ENCODE measurements at regions not wholly inside any gene's neighbourhood (a gene's known extent, or its start where the extent isn't known, plus 50 kb on each side); places are given as distances from the start of the nearest gene placed in this dataset.
A peak's percentile ranks its signal among the peaks of the same experiment; 100 is the strongest.

- no peaks in the 10 kb centered on the region for H3K79me2 ChIP-seq (ENCODE audit: control insufficient read depth, insufficient read depth, low read length)
- H3K4me1 ChIP-seq (ENCODE audit: control insufficient read depth, low read depth, low read length), result no peaks in the 10 kb centered on the region
- no peak for DNase-seq
- no peak overlapping the region for H3K23ac ChIP-seq (ENCODE audit: low read length)
- H3K27me3 ChIP-seq (ENCODE audit: insufficient read depth, low read length, poor library complexity), result no peaks in the 10 kb centered on the region
- H4K5ac ChIP-seq (ENCODE audit: low read length), result no peak overlapping the region
- H2AK5ac ChIP-seq (ENCODE audit: low read length), result no peak overlapping the region
- no peak overlapping the region for H3K4me3 ChIP-seq (ENCODE audit: low read length)
- H3K9ac ChIP-seq (ENCODE audit: low read length), result no peak overlapping the region
- no peaks in the 10 kb centered on the region for H3K79me1 ChIP-seq (ENCODE audit: low read length)
- no CpG with 5 or more reads among the region's 5 CpGs for WGBS (ENCODE audit: extremely low coverage, insufficient coverage, low lambda C conversion rate)
- H3K56ac ChIP-seq (ENCODE audit: low read length), result no peak overlapping the region
- H2BK5ac ChIP-seq (ENCODE audit: low read length), result no peak overlapping the region
- H3K4ac ChIP-seq (ENCODE audit: low read depth, low read length), result no peak overlapping the region
- H2BK120ac ChIP-seq (ENCODE audit: low read depth, low read length), result no peak overlapping the region
- H3K4me2 ChIP-seq (ENCODE audit: low read length), result no peak overlapping the region
- no peak overlapping the region for H3K27ac ChIP-seq (ENCODE audit: low read depth, low read length)
- no peak overlapping the region for H4K8ac ChIP-seq (ENCODE audit: low read depth, low read length)
- H2BK15ac ChIP-seq (replicated peaks; ENCODE audit: low read depth), result no peak overlapping the region
- H3K18ac ChIP-seq (ENCODE audit: low read length), result no peak overlapping the region
- no peaks in the 10 kb centered on the region for H3K36me3 ChIP-seq (ENCODE audit: control insufficient read depth, insufficient read depth, low read length)
Measured at GRCh38 chr14:29425705-29426482, 501.8 kb downstream of the PRKD1 start.

- no peak overlapping the region for H2BK5ac ChIP-seq (ENCODE audit: low read length)
- H3K4me3 ChIP-seq (ENCODE audit: low read length), result no peak overlapping the region
- H3K4me2 ChIP-seq (ENCODE audit: low read length), result no peak overlapping the region
- no peak overlapping the region for H3K23ac ChIP-seq (ENCODE audit: low read length)
- H3K4ac ChIP-seq (ENCODE audit: low read depth, low read length), result no peak overlapping the region
- no peak overlapping the region for H2BK120ac ChIP-seq (ENCODE audit: low read depth, low read length)
- H3K79me2 ChIP-seq (ENCODE audit: control insufficient read depth, insufficient read depth, low read length), result no peaks in the 10 kb centered on the region
- H3K79me1 ChIP-seq (ENCODE audit: low read length), result no peaks in the 10 kb centered on the region
- H2AK5ac ChIP-seq (ENCODE audit: low read length), result no peak overlapping the region
- H3K36me3 ChIP-seq (ENCODE audit: control insufficient read depth, insufficient read depth, low read length), result no peaks in the 10 kb centered on the region
- no peak overlapping the region for H4K5ac ChIP-seq (ENCODE audit: low read length)
- no peak overlapping the region for H3K18ac ChIP-seq (ENCODE audit: low read length)
- H3K27me3 ChIP-seq (ENCODE audit: insufficient read depth, low read length, poor library complexity), result no peaks in the 10 kb centered on the region
- no CpG with 5 or more reads among the region's 3 CpGs for WGBS (ENCODE audit: extremely low coverage, insufficient coverage, low lambda C conversion rate)
- no peaks in the 10 kb centered on the region for H3K4me1 ChIP-seq (ENCODE audit: control insufficient read depth, low read depth, low read length)
- H4K8ac ChIP-seq (ENCODE audit: low read depth, low read length), result no peak overlapping the region
- no peak overlapping the region for H2BK15ac ChIP-seq (replicated peaks; ENCODE audit: low read depth)
- H3K56ac ChIP-seq (ENCODE audit: low read length), result no peak overlapping the region
- no peak overlapping the region for H3K9ac ChIP-seq (ENCODE audit: low read length)
- H3K27ac ChIP-seq (ENCODE audit: low read depth, low read length), result no peak overlapping the region
- DNase-seq, result peak; percentile 16
Measured at GRCh38 chr14:29442696-29443095, 485.0 kb downstream of the PRKD1 start.

DNA sequence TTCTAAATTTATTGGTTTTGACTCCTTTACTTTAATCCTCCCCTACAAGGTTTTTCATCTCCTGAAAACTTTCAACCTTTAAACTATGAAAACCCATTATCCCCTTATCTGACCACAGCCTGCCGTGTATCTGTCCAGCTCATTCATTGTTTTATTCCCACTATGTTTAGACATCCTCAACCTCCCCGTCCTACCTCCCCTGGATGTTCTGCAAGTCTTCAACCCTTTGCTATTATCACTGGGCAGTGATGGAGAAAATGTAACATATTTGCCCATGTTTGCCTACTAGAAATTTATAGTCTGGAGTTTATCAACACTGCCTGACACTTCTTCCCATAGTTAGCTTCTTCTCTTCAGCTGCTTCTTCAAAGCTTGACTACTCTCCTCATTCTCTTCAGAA, 483.4 kb downstream of the PRKD1 start:
- WGBS (ENCODE audit: extremely low coverage, insufficient coverage, low lambda C conversion rate), result no CpG with 5 or more reads among the region's 2 CpGs
- H4K8ac ChIP-seq (ENCODE audit: low read depth, low read length), result no peak overlapping the region

DNA sequence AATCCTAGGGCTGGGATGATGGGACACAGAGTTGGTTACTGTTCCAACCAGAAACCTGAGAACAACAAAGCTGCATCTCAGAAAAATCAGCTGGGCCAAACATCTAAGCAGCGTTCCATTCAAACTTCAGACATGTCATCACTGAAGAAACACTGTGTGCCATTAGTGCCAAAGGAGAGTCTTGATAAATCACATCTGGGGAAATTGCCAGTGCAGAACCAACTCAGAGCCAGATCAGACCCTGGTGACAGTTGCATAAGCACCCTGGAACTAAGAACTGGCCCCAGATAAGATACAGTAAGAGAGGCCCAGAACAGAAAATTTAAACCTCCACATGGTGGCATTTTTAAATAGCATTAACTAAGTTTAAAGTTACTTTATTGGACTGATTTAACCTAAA, 482.8 kb downstream of the PRKD1 start:
- Histone ChIP-seq H3K4ac (ENCODE audit: low read depth, low read length) (no peak overlapping the region), H3K27ac (ENCODE audit: low read depth, low read length) (no peak overlapping the region), H3K4me1 (ENCODE audit: control insufficient read depth, low read depth, low read length) (no peaks in the 10 kb centered on the region), H2AK5ac (ENCODE audit: low read length) (no peak overlapping the region), H2BK5ac (ENCODE audit: low read length) (no peak overlapping the region), H3K4me2 (ENCODE audit: low read length) (no peak overlapping the region), H3K36me3 (ENCODE audit: control insufficient read depth, insufficient read depth, low read length) (no peaks in the 10 kb centered on the region), H3K27me3 (ENCODE audit: insufficient read depth, low read length, poor library complexity) (no peaks in the 10 kb centered on the region), H3K9ac (ENCODE audit: low read length) (no peak overlapping the region), H2BK15ac (replicated peaks; ENCODE audit: low read depth) (no peak overlapping the region), H3K4me3 (ENCODE audit: low read length) (no peak overlapping the region), H3K79me2 (ENCODE audit: control insufficient read depth, insufficient read depth, low read length) (no peaks in the 10 kb centered on the region), H3K56ac (ENCODE audit: low read length) (no peak overlapping the region), H2BK120ac (ENCODE audit: low read depth, low read length) (no peak overlapping the region), H3K23ac (ENCODE audit: low read length) (no peak overlapping the region), H4K8ac (ENCODE audit: low read depth, low read length) (no peak overlapping the region), H3K18ac (ENCODE audit: low read length) (no peak overlapping the region), H3K79me1 (ENCODE audit: low read length) (no peaks in the 10 kb centered on the region), H4K5ac (ENCODE audit: low read length) (no peak overlapping the region)
- no CpG with 5 or more reads among the region's 1 CpG for WGBS (ENCODE audit: extremely low coverage, insufficient coverage, low lambda C conversion rate)
- no peak for DNase-seq

More for the DNA sequence above, 483.4 kb downstream of the PRKD1 start:
- no peak overlapping the region for H4K5ac ChIP-seq (ENCODE audit: low read length)
- H3K27ac ChIP-seq (ENCODE audit: low read depth, low read length), result no peak overlapping the region
- no peak overlapping the region for H2BK15ac ChIP-seq (replicated peaks; ENCODE audit: low read depth)
- H3K79me2 ChIP-seq (ENCODE audit: control insufficient read depth, insufficient read depth, low read length), result no peaks in the 10 kb centered on the region
- H3K36me3 ChIP-seq (ENCODE audit: control insufficient read depth, insufficient read depth, low read length), result no peaks in the 10 kb centered on the region
- no peak overlapping the region for H2BK120ac ChIP-seq (ENCODE audit: low read depth, low read length)
- no peaks in the 10 kb centered on the region for H3K4me1 ChIP-seq (ENCODE audit: control insufficient read depth, low read depth, low read length)
- no peaks in the 10 kb centered on the region for H3K27me3 ChIP-seq (ENCODE audit: insufficient read depth, low read length, poor library complexity)
- no peak overlapping the region for H2AK5ac ChIP-seq (ENCODE audit: low read length)
- no peak for DNase-seq
- no peak overlapping the region for H3K4me2 ChIP-seq (ENCODE audit: low read length)
- no peak overlapping the region for H2BK5ac ChIP-seq (ENCODE audit: low read length)
- H3K23ac ChIP-seq (ENCODE audit: low read length), result no peak overlapping the region
- H3K4ac ChIP-seq (ENCODE audit: low read depth, low read length), result no peak overlapping the region
- H3K4me3 ChIP-seq (ENCODE audit: low read length), result no peak overlapping the region
- no peak overlapping the region for H3K9ac ChIP-seq (ENCODE audit: low read length)
- H3K56ac ChIP-seq (ENCODE audit: low read length), result no peak overlapping the region
- H3K18ac ChIP-seq (ENCODE audit: low read length), result no peak overlapping the region
- no peaks in the 10 kb centered on the region for H3K79me1 ChIP-seq (ENCODE audit: low read length)

GRCh38 chr14:29446971-29447370, 480.7 kb downstream of the PRKD1 start:
- Histone ChIP-seq H2BK5ac (ENCODE audit: low read length) (no peak overlapping the region), H3K4me1 (ENCODE audit: control insufficient read depth, low read depth, low read length) (no peaks in the 10 kb centered on the region), H3K27me3 (ENCODE audit: insufficient read depth, low read length, poor library complexity) (no peaks in the 10 kb centered on the region), H3K4me2 (ENCODE audit: low read length) (no peak overlapping the region), H3K36me3 (ENCODE audit: control insufficient read depth, insufficient read depth, low read length) (no peaks in the 10 kb centered on the region), H2BK120ac (ENCODE audit: low read depth, low read length) (no peak overlapping the region), H3K4ac (ENCODE audit: low read depth, low read length) (no peak overlapping the region), H2AK5ac (ENCODE audit: low read length) (no peak overlapping the region), H3K4me3 (ENCODE audit: low read length) (no peak overlapping the region), H3K27ac (ENCODE audit: low read depth, low read length) (no peak overlapping the region), H3K56ac (ENCODE audit: low read length) (no peak overlapping the region), H3K18ac (ENCODE audit: low read length) (no peak overlapping the region), H3K79me1 (ENCODE audit: low read length) (no peaks in the 10 kb centered on the region), H3K23ac (ENCODE audit: low read length) (no peak overlapping the region), H3K9ac (ENCODE audit: low read length) (no peak overlapping the region), H2BK15ac (replicated peaks; ENCODE audit: low read depth) (no peak overlapping the region), H4K5ac (ENCODE audit: low read length) (no peak overlapping the region), H4K8ac (ENCODE audit: low read depth, low read length) (no peak overlapping the region), H3K79me2 (ENCODE audit: control insufficient read depth, insufficient read depth, low read length) (no peaks in the 10 kb centered on the region)
- WGBS (ENCODE audit: extremely low coverage, insufficient coverage, low lambda C conversion rate), result 100% methylated on average over 2 of the region's 5 CpGs
- DNase-seq, result no peak

- H2AK5ac ChIP-seq (ENCODE audit: low read length), result no peak overlapping the region
- no peak overlapping the region for H4K5ac ChIP-seq (ENCODE audit: low read length)
- H2BK5ac ChIP-seq (ENCODE audit: low read length), result no peak overlapping the region
- no peaks in the 10 kb centered on the region for H3K79me1 ChIP-seq (ENCODE audit: low read length)
- no peaks in the 10 kb centered on the region for H3K4me1 ChIP-seq (ENCODE audit: control insufficient read depth, low read depth, low read length)
- H2BK15ac ChIP-seq (replicated peaks; ENCODE audit: low read depth), result no peak overlapping the region
- H4K8ac ChIP-seq (ENCODE audit: low read depth, low read length), result no peak overlapping the region
- no peak overlapping the region for H3K27ac ChIP-seq (ENCODE audit: low read depth, low read length)
- no CpG with 5 or more reads among the region's 2 CpGs for WGBS (ENCODE audit: extremely low coverage, insufficient coverage, low lambda C conversion rate)
- H3K18ac ChIP-seq (ENCODE audit: low read length), result no peak overlapping the region
- H3K79me2 ChIP-seq (ENCODE audit: control insufficient read depth, insufficient read depth, low read length), result no peaks in the 10 kb centered on the region
- no peak overlapping the region for H3K4ac ChIP-seq (ENCODE audit: low read depth, low read length)
- H3K23ac ChIP-seq (ENCODE audit: low read length), result no peak overlapping the region
- no peak for DNase-seq
- H3K9ac ChIP-seq (ENCODE audit: low read length), result no peak overlapping the region
- H3K36me3 ChIP-seq (ENCODE audit: control insufficient read depth, insufficient read depth, low read length), result no peaks in the 10 kb centered on the region
- no peak overlapping the region for H3K4me2 ChIP-seq (ENCODE audit: low read length)
- H2BK120ac ChIP-seq (ENCODE audit: low read depth, low read length), result no peak overlapping the region
- no peak overlapping the region for H3K4me3 ChIP-seq (ENCODE audit: low read length)
- no peaks in the 10 kb centered on the region for H3K27me3 ChIP-seq (ENCODE audit: insufficient read depth, low read length, poor library complexity)
- no peak overlapping the region for H3K56ac ChIP-seq (ENCODE audit: low read length)
Measured at GRCh38 chr14:29451941-29452340, 475.7 kb downstream of the PRKD1 start.

Data from mesendoderm (in vitro differentiated cells).